PFSK-1 (cell line): ENCODE measurements at regions not wholly inside any gene's neighbourhood (a gene's known extent, or its start where the extent isn't known, plus 50 kb on each side); places are given as distances from the start of the nearest gene placed in this dataset.

Source experiments
- FOXP2 ChIP-seq: optimal IDR thresholded peaks from 2 replicates; pipeline ENCODE3; 2011; ENCODE audit warnings: borderline replicate concordance, control low read depth, inconsistent platforms; ENCODE audit not compliant: insufficient read depth; ENCODE audit errors: extremely low read length, extremely low read depth
- POLR2AphosphoS5 ChIP-seq: IDR thresholded peaks from 2 replicates; pipeline ENCODE4 v1.6.1; 2012; ENCODE audit warnings: low read depth, mild to moderate bottlenecking, control low read depth, low read length, moderate library complexity
- SIN3A ChIP-seq: IDR thresholded peaks from 2 replicates; pipeline ENCODE4 v1.6.1; 2012; ENCODE audit warnings: mild to moderate bottlenecking, low read length, moderate library complexity, borderline replicate concordance; ENCODE audit not compliant: insufficient read depth
- TAF1 ChIP-seq: IDR thresholded peaks from 2 replicates; pipeline ENCODE4 v1.6.1; 2012; ENCODE audit warnings: low read length, control low read depth, borderline replicate concordance; ENCODE audit not compliant: insufficient read depth
- TF ChIP-seq, protein P1 (sequence below), 2 experiments: IDR thresholded peaks; 2 replicates each; pipeline versions ENCODE4 v1.6.1 to v1.8.0; 2011 to 2012; ENCODE audit warnings: low read depth in 2 of 2, low read length in 2 of 2, control low read depth in 1 of 2, inconsistent platforms in 1 of 2, mild to moderate bottlenecking in 1 of 2, moderate library complexity in 1 of 2; ENCODE audit not compliant: insufficient read depth in 1 of 2

DNA sequence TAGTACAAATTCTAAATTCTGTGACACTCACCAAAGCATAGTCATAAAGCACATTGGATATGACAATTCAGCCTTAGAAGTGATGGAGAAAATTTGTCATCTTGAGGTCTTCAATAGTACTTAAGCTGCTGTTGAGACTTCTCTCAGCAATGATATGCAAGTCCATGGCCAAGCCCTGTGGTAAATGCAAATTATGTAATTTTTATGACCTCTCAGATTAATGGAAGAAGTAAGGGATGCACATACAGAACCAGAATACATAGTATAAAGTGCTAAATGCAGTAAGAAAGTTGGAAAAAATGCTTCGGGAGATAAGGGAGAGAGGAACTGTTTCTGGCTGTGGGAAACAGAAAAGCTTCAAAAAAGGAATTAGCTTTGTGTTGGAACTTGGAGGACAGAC lies 700.7 kb downstream of the RNF144B start:
- TF ChIP-seq POLR2AphosphoS5, result no peak
- TF ChIP-seq, protein P1, sequence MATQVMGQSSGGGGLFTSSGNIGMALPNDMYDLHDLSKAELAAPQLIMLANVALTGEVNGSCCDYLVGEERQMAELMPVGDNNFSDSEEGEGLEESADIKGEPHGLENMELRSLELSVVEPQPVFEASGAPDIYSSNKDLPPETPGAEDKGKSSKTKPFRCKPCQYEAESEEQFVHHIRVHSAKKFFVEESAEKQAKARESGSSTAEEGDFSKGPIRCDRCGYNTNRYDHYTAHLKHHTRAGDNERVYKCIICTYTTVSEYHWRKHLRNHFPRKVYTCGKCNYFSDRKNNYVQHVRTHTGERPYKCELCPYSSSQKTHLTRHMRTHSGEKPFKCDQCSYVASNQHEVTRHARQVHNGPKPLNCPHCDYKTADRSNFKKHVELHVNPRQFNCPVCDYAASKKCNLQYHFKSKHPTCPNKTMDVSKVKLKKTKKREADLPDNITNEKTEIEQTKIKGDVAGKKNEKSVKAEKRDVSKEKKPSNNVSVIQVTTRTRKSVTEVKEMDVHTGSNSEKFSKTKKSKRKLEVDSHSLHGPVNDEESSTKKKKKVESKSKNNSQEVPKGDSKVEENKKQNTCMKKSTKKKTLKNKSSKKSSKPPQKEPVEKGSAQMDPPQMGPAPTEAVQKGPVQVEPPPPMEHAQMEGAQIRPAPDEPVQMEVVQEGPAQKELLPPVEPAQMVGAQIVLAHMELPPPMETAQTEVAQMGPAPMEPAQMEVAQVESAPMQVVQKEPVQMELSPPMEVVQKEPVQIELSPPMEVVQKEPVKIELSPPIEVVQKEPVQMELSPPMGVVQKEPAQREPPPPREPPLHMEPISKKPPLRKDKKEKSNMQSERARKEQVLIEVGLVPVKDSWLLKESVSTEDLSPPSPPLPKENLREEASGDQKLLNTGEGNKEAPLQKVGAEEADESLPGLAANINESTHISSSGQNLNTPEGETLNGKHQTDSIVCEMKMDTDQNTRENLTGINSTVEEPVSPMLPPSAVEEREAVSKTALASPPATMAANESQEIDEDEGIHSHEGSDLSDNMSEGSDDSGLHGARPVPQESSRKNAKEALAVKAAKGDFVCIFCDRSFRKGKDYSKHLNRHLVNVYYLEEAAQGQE (IDR thresholded peaks at IDR 0.05; ENCODE audit: insufficient read depth in 1 of 2, low read depth in 2 of 2, low read length in 2 of 2), result no peak
- TF ChIP-seq TAF1, result no peak
- no peak for TF ChIP-seq FOXP2
- no peak for TF ChIP-seq SIN3A

DNA sequence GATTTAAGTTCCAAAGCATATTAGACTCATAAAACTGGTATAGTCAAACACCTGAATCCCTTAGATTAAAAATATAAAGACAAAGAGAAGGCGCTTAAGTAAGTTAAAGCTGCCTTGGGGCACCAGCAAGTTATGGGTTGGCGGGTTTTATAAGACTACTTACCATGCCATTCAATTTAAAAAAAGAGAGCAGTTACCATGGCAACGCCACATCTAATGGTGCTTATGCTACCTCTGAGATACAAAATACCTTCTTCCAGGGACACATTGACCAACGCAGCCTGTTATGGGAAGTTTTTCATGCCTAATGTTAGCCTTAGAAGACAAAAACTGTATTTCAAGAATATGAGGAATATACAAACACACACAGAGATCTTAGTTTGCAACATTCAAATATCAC lies 713.6 kb downstream of the RNF144B start:
- TF ChIP-seq SIN3A (no peak), TAF1 (no peak), FOXP2 (no peak), POLR2AphosphoS5 (no peak)
- TF ChIP-seq, protein P1 (IDR thresholded peaks at IDR 0.05; ENCODE audit: insufficient read depth in 1 of 2, low read depth in 2 of 2, low read length in 2 of 2), result no peak

DNA sequence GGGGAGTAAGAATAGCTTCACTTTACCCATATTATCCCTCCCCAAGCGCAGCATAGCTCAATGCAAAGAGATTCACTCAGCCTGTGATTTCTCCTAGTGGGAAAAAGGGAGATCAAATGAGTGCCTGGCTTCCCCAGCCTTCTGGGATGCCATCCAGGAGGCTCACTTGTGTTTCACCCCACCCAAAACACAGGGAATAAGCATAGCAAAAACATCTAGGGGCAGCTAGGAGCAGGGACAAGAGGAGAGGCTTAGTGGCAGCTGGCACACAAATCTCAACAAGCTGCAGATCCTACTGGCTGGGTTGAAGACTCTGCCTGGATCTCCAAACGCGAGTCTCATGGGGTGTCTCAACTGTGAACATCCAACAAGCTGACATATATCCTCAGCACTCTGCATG lies 715.8 kb downstream of the RNF144B start:
- TF ChIP-seq POLR2AphosphoS5, result no peak
- TF ChIP-seq SIN3A, result no peak
- TF ChIP-seq FOXP2, result no peak
- no peak for TF ChIP-seq TAF1
- TF ChIP-seq, protein P1 (IDR thresholded peaks at IDR 0.05; ENCODE audit: insufficient read depth in 1 of 2, low read depth in 2 of 2, low read length in 2 of 2), result no peak

DNA sequence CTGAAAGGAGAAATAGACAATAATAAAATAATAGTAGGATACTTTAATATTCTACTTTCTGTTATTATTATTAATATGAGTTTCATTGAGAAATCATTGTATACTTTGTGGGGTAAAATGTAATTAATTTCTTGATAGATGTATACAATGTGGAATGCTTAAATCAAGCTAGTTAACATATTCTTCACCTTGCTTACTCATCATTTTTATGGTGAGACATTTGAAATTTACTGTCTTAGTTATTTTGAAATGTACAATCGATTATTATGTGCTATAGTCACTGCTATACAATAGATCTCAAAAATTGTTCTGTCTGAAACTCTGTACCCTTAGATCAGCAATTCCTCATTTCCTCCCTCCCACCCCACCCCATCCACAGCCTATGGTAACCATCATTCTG lies 720.3 kb downstream of the RNF144B start:
- TF ChIP-seq TAF1, result no peak
- TF ChIP-seq POLR2AphosphoS5, result no peak
- TF ChIP-seq, protein P1 (IDR thresholded peaks at IDR 0.05; ENCODE audit: insufficient read depth in 1 of 2, low read depth in 2 of 2, low read length in 2 of 2), result no peak
- no peak for TF ChIP-seq FOXP2
- no peak for TF ChIP-seq SIN3A

DNA sequence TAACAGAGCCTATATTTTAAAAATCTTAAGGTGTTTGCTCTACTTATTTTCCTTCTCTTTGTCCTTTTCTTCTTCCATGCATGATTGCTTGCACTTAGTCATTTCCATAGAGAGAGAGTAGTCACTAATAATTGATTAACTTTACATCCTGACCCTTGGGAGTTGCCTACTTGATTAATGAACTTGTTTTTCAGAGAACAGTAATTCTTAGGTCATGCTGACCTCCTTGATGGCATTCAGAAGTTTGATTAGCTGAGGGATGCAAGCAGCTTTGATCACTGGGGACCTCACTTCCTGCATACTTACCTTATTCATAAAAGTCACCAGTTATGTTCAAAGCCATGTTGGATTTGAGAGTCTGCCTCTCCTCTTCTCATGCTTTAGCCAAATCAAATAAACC lies 715.6 kb upstream of the ID4 start:
- no peak for TF ChIP-seq POLR2AphosphoS5
- no peak for TF ChIP-seq TAF1
- no peak for TF ChIP-seq SIN3A
- TF ChIP-seq, protein P1 (IDR thresholded peaks at IDR 0.05; ENCODE audit: insufficient read depth in 1 of 2, low read depth in 2 of 2, low read length in 2 of 2), result no peak
- TF ChIP-seq FOXP2, result no peak
